Mesendoderm (in vitro differentiated cells): ENCODE measurements at regions not wholly inside any gene's neighbourhood (a gene's known extent, or its start where the extent isn't known, plus 50 kb on each side); places are given as distances from the start of the nearest gene placed in this dataset.

Experiments
- DNase-seq: peaks from one replicate; pipeline ENCODE4 v3.0.0; 2013
- H2AK5ac ChIP-seq: 2 replicates; pipeline ENCODE4 v1.6.1; 2013; ENCODE audit warnings: low read length, inconsistent platforms
- H2BK120ac ChIP-seq: 2 replicates; pipeline ENCODE4 v1.6.1; 2013; ENCODE audit warnings: low read depth, mild to moderate bottlenecking, low read length, moderate library complexity, mixed read lengths
- H2BK15ac ChIP-seq: replicated peaks from 2 replicates; pipeline ENCODE4 v1.6.1; 2013; ENCODE audit warnings: low read depth, mild to moderate bottlenecking, moderate library complexity
- H2BK5ac ChIP-seq: 2 replicates; pipeline ENCODE4 v1.6.1; 2013; ENCODE audit warnings: low read length, inconsistent platforms
- H3K18ac ChIP-seq: 2 replicates; pipeline ENCODE4 v1.6.1; 2013; ENCODE audit warnings: mild to moderate bottlenecking, low read length, mixed read lengths
- H3K23ac ChIP-seq: one replicate; pipeline ENCODE4 v1.6.1; 2013; ENCODE audit warnings: low read length
- H3K27ac ChIP-seq: 2 replicates; pipeline ENCODE4 v1.5.1; 2013; ENCODE audit warnings: low read depth, mild to moderate bottlenecking, inconsistent platforms, low read length, moderate library complexity
- H3K27me3 ChIP-seq: 2 replicates; pipeline ENCODE4 v1.6.1; 2013; ENCODE audit warnings: low read length, control low read depth, mild to moderate bottlenecking, inconsistent platforms; ENCODE audit not compliant: insufficient read depth, poor library complexity
- H3K36me3 ChIP-seq: 2 replicates; pipeline ENCODE4 v1.6.1; 2013; ENCODE audit warnings: low read length, inconsistent platforms; ENCODE audit not compliant: control insufficient read depth, insufficient read depth
- H3K4ac ChIP-seq: one replicate; pipeline ENCODE4 v1.6.1; 2013; ENCODE audit warnings: low read depth, mild to moderate bottlenecking, low read length, moderate library complexity
- H3K4me1 ChIP-seq: 2 replicates; pipeline ENCODE4 v1.6.1; 2013; ENCODE audit warnings: low read depth, low read length, inconsistent platforms; ENCODE audit not compliant: control insufficient read depth
- H3K4me2 ChIP-seq: 2 replicates; pipeline ENCODE4 v1.6.1; 2013; ENCODE audit warnings: low read length
- H3K4me3 ChIP-seq: 2 replicates; pipeline ENCODE4 v1.5.1; 2013; ENCODE audit warnings: mild to moderate bottlenecking, low read length
- H3K56ac ChIP-seq: one replicate; pipeline ENCODE4 v1.6.1; 2013; ENCODE audit warnings: low read length
- H3K79me1 ChIP-seq: 2 replicates; pipeline ENCODE4 v1.6.1; 2013; ENCODE audit warnings: low read length, inconsistent platforms
- H3K79me2 ChIP-seq: 2 replicates; pipeline ENCODE4 v1.6.1; 2013; ENCODE audit warnings: mild to moderate bottlenecking, low read length; ENCODE audit not compliant: control insufficient read depth, insufficient read depth
- H3K9ac ChIP-seq: 2 replicates; pipeline ENCODE4 v1.6.1; 2013; ENCODE audit warnings: low read length, inconsistent platforms
- H4K5ac ChIP-seq: one replicate; pipeline ENCODE4 v1.6.1; 2013; ENCODE audit warnings: low read length
- H4K8ac ChIP-seq: one replicate; pipeline ENCODE4 v1.6.1; 2013; ENCODE audit warnings: low read depth, mild to moderate bottlenecking, control low read depth, low read length, moderate library complexity
- WGBS: extraction: QIAGEN DNeasy Blood & Tissue Kit; methylation state at CpG from one replicate; pipeline ENCODE4 v1.1.7; 2013; ENCODE audit warnings: low lambda C conversion rate, missing lambda C conversion rate; ENCODE audit not compliant: insufficient coverage; ENCODE audit errors: extremely low coverage; 5-methylcytosine and 5-hydroxymethylcytosine counted together

DNA sequence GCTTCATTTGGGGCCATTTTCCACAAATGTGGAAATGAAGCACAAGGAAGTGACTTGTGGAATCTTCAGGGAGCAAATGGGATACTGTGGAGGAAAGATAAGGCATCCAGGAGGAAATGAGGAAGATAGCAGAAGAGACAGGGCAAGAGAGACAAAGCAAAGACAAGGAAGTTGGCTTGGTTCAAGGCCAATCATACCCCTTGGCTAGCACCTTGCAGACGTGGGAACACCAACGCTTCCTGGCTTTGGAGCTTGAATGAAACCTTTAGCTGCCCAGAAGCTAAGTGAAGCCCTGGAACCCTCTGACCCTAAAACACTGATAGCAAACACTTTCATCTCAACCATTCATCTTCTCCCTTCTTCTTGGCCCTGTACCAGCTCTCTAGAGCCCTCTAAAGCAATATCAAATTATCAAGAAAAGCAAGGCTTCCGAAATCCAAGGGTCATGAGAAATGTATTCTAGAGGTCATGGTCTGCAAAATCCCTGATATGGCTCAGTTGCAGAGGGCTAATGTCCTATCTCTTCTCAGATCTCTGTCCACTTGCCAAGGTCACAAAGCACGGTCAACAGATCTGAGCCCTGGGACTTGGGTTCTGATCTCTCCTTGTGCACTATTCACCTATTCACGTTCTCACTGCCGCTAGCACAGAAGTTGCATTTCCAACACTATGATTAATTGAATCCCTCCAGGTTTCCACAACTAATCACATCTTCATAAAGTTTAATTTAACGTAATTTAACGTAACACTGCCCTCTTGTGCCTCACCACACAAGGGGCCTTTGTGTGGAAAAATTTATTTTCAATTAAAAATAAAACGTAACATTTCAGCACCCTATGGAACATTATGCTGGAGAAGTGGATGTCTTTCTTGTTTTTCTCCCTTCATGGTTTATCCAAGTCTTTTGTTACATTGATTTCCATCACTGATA lies 557.6 kb upstream of the ADAMTS9 start:
- Histone ChIP-seq H3K27ac (no peak overlapping the region), H4K8ac (no peak overlapping the region), H3K79me1 (no peaks in the 10 kb centered on the region), H3K4me1 (peaks cover 2% of the 10 kb centered on the region), H3K23ac (no peak overlapping the region), H2BK5ac (peak overlapping the region; percentile 22), H3K4me2 (no peak overlapping the region), H3K4ac (no peak overlapping the region), H3K79me2 (no peaks in the 10 kb centered on the region), H2AK5ac (no peak overlapping the region), H2BK120ac (no peak overlapping the region), H4K5ac (no peak overlapping the region), H3K9ac (no peak overlapping the region), H3K4me3 (no peak overlapping the region), H3K36me3 (no peaks in the 10 kb centered on the region), H3K27me3 (no peaks in the 10 kb centered on the region), H3K56ac (no peak overlapping the region), H3K18ac (no peak overlapping the region), H2BK15ac (no peak overlapping the region)
- DNase-seq: peak; percentile 55
- no CpG with 5 or more reads among the region's 9 CpGs for WGBS

- no peak overlapping the region for H3K56ac ChIP-seq
- no peak overlapping the region for H4K5ac ChIP-seq
- H2BK15ac ChIP-seq: no peak overlapping the region
- H3K79me1 ChIP-seq: no peaks in the 10 kb centered on the region
- no peak overlapping the region for H2BK5ac ChIP-seq
- no peak overlapping the region for H3K4ac ChIP-seq
- no peak overlapping the region for H2BK120ac ChIP-seq
- no CpG with 5 or more reads among the region's 6 CpGs for WGBS
- no peaks in the 10 kb centered on the region for H3K27me3 ChIP-seq
- no peak overlapping the region for H3K27ac ChIP-seq
- H3K23ac ChIP-seq: no peak overlapping the region
- no peak overlapping the region for H3K9ac ChIP-seq
- H3K79me2 ChIP-seq: no peaks in the 10 kb centered on the region
- no peak for DNase-seq
- no peak overlapping the region for H3K18ac ChIP-seq
- no peak overlapping the region for H3K4me3 ChIP-seq
- H3K36me3 ChIP-seq: no peaks in the 10 kb centered on the region
- H3K4me2 ChIP-seq: no peak overlapping the region
- no peaks in the 10 kb centered on the region for H3K4me1 ChIP-seq
- H2AK5ac ChIP-seq: no peak overlapping the region
- H4K8ac ChIP-seq: no peak overlapping the region
Measured at GRCh38 chr3:65240366-65240765, 552.6 kb upstream of the ADAMTS9 start.

DNA sequence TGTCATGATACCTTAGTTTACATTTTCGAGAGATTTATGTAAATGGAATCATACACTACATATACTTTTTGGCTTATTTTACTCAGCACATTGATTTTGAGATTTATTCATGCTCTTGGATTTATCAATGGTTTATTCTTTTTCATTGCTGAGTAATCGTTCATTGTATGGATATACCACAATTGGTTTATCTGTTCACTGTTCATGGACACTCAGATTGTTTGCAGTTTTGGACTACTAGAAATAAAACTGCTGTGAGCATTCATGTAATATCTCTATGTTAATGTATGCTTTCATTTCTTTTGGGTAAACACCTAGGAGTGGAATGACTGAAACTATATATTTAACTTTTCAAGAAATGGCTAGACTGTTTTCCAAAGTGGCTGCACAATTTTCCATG lies 550.9 kb upstream of the ADAMTS9 start:
- H2BK120ac ChIP-seq: no peak overlapping the region
- H3K36me3 ChIP-seq: no peaks in the 10 kb centered on the region
- no peak overlapping the region for H3K27ac ChIP-seq
- no CpG with 5 or more reads among the region's 2 CpGs for WGBS
- H4K8ac ChIP-seq: no peak overlapping the region
- H3K79me1 ChIP-seq: no peaks in the 10 kb centered on the region
- no peaks in the 10 kb centered on the region for H3K27me3 ChIP-seq
- no peak overlapping the region for H3K4me3 ChIP-seq
- H3K18ac ChIP-seq: no peak overlapping the region
- no peak overlapping the region for H2BK5ac ChIP-seq
- H3K4me2 ChIP-seq: no peak overlapping the region
- H2BK15ac ChIP-seq: no peak overlapping the region
- H3K79me2 ChIP-seq: no peaks in the 10 kb centered on the region
- no peak overlapping the region for H3K4ac ChIP-seq
- no peak overlapping the region for H3K56ac ChIP-seq
- H4K5ac ChIP-seq: no peak overlapping the region
- H3K4me1 ChIP-seq: no peaks in the 10 kb centered on the region
- H2AK5ac ChIP-seq: no peak overlapping the region
- no peak overlapping the region for H3K23ac ChIP-seq
- H3K9ac ChIP-seq: no peak overlapping the region
- no peak for DNase-seq

DNA sequence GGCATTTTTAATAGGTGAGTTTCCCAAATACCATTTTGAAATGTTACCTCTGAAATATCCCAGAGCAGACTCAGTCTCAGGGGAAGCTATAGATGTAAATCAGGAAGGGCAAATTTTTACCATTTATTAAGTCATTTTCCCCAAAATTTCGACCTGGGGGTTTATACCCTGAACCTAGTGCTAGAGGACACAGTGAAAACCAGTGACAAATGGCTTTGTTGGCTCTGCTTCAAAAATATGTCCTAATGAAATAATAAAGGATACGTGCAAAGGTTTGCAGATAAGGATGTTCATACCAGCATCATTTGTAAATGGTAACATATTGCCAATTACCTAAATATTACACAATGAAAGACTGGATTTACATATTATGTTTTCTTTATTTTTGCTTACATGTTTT lies 546.7 kb upstream of the ADAMTS9 start:
- H3K56ac ChIP-seq: no peak overlapping the region
- H4K8ac ChIP-seq: no peak overlapping the region
- no peak overlapping the region for H3K9ac ChIP-seq
- H3K23ac ChIP-seq: no peak overlapping the region
- no peak overlapping the region for H2AK5ac ChIP-seq
- no peaks in the 10 kb centered on the region for H3K79me1 ChIP-seq
- H2BK120ac ChIP-seq: no peak overlapping the region
- H3K4me2 ChIP-seq: no peak overlapping the region
- no peak overlapping the region for H3K4ac ChIP-seq
- no peaks in the 10 kb centered on the region for H3K4me1 ChIP-seq
- WGBS: no CpG with 5 or more reads among the region's 2 CpGs
- no peaks in the 10 kb centered on the region for H3K79me2 ChIP-seq
- H3K36me3 ChIP-seq: no peaks in the 10 kb centered on the region
- no peak overlapping the region for H2BK15ac ChIP-seq
- H2BK5ac ChIP-seq: no peak overlapping the region
- no peak overlapping the region for H4K5ac ChIP-seq
- no peaks in the 10 kb centered on the region for H3K27me3 ChIP-seq
- no peak for DNase-seq
- no peak overlapping the region for H3K4me3 ChIP-seq
- H3K18ac ChIP-seq: no peak overlapping the region
- H3K27ac ChIP-seq: no peak overlapping the region

DNA sequence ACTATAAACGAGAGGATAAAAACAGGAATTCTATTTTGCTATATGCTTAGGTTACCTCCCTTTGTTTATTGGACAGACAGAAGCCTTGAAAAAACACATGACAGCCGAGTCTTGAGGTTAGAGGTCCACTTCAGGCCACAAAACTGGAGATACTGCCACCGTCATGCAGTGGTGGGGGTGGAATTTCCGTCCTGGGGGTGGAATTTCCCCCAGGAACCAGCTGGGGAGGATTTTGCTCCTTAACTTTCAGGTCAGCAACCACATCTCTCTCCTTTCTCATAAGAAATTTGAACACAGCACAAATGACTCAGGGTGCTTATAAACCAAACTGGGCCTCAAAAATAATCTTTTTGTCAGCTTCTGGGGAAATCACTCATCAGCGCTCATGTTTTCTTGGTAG lies 545.8 kb upstream of the ADAMTS9 start:
- no peak overlapping the region for H3K27ac ChIP-seq

GRCh38 chr3:65231544-65231943 lies 543.7 kb upstream of the ADAMTS9 start:
- Histone ChIP-seq H3K27me3 (no peaks in the 10 kb centered on the region), H3K23ac (no peak overlapping the region), H3K4me2 (no peak overlapping the region), H3K4ac (no peak overlapping the region), H3K36me3 (no peaks in the 10 kb centered on the region), H3K56ac (no peak overlapping the region), H3K79me1 (no peaks in the 10 kb centered on the region), H2AK5ac (no peak overlapping the region), H3K4me3 (no peak overlapping the region), H3K4me1 (no peaks in the 10 kb centered on the region), H2BK120ac (no peak overlapping the region), H2BK15ac (no peak overlapping the region), H4K8ac (no peak overlapping the region), H2BK5ac (no peak overlapping the region), H3K9ac (no peak overlapping the region), H3K79me2 (no peaks in the 10 kb centered on the region), H3K27ac (no peak overlapping the region), H3K18ac (no peak overlapping the region), H4K5ac (no peak overlapping the region)
- no CpG with 5 or more reads among the region's 4 CpGs for WGBS
- DNase-seq: no peak

More for the DNA sequence above, 545.8 kb upstream of the ADAMTS9 start:
- Histone ChIP-seq H3K27me3 (no peaks in the 10 kb centered on the region), H2AK5ac (no peak overlapping the region), H3K79me2 (no peaks in the 10 kb centered on the region), H3K4me3 (no peak overlapping the region), H3K4me2 (no peak overlapping the region), H3K9ac (no peak overlapping the region), H2BK5ac (no peak overlapping the region), H3K23ac (no peak overlapping the region), H2BK15ac (no peak overlapping the region), H3K79me1 (no peaks in the 10 kb centered on the region), H4K5ac (no peak overlapping the region), H2BK120ac (no peak overlapping the region), H3K56ac (no peak overlapping the region), H3K36me3 (no peaks in the 10 kb centered on the region), H3K4ac (no peak overlapping the region), H3K4me1 (no peaks in the 10 kb centered on the region), H3K18ac (no peak overlapping the region), H4K8ac (no peak overlapping the region)
- no CpG with 5 or more reads among the region's 5 CpGs for WGBS
- no peak for DNase-seq
